GM12878 (cell line): ENCODE measurements at regions not wholly inside any gene's neighbourhood (a gene's known extent, or its start where the extent isn't known, plus 50 kb on each side); places are given as distances from the start of the nearest gene placed in this dataset.

ENCODE experiments used
- ATAC-seq: fragments of 200-7000 bp; cut with Tn5 transposase; 3 replicates; pipeline ENCODE4 v1.9.1; 2020; ENCODE audit warnings: mild to moderate bottlenecking, moderate library complexity
- BruUV-seq: library from RNA; stranded (reverse); fragments of 400-500 nt; replicated peaks from 2 replicates; lab custom pipeline; 2021; lab: Mats Ljungman, UMichigan
- CTCF ChIA-PET: fragments of 300-600 bp; sonication (Branson Sonifier 250); formaldehyde crosslinking; extraction: SDS; loops from one replicate; lab custom pipeline; 2021; ENCODE audit warnings: inconsistent platforms; lab: Yijun Ruan, JAX
- POLR2A ChIA-PET: fragments of 350-600 bp; formaldehyde crosslinking; extraction: SDS; loops from one replicate; lab custom pipeline; 2021; ENCODE audit warnings: inconsistent platforms; lab: Charles Lee
- RAD21 ChIA-PET: fragments of 300-600 bp; sonication (Branson Sonifier 250); formaldehyde crosslinking; loops from one replicate; lab custom pipeline; 2023; ENCODE audit warnings: antibody characterized with exemption; ENCODE audit not compliant: unreplicated experiment; lab: Charles Lee
- SMC1A ChIA-PET: fragments of 300-600 bp; sonication (Branson Sonifier 250); formaldehyde crosslinking; loops from one replicate; lab custom pipeline; 2023; ENCODE audit not compliant: unreplicated experiment, uncharacterized antibody; lab: Charles Lee
- DNase-seq: peaks from one replicate; pipeline ENCODE4 v3.0.0-alpha.2; 2011; ENCODE audit warnings: low read depth, low spot score
- FAIRE-seq: peaks from 3 replicates; lab custom pipeline; 2011; peaks lifted over from hg19 to GRCh38; lab: Jason Lieb, UNC
- H2AFZ ChIP-seq: 2 replicates; pipeline ENCODE4 v1.6.0; 2011; ENCODE audit warnings: low read depth, low read length, control low read depth; ENCODE audit not compliant: control insufficient read depth
- H3K27ac ChIP-seq: 2 replicates; pipeline ENCODE4 v1.5.1; 2011; ENCODE audit warnings: control low read depth; ENCODE audit not compliant: control insufficient read depth, insufficient read depth
- H3K27me3 ChIP-seq, 2 experiments: replicated peaks in 1 of 2; 2 replicates each; pipeline versions ENCODE4 v1.6.0 to v1.6.1; 2011; ENCODE audit warnings: low read length in 1 of 2; ENCODE audit not compliant: control insufficient read depth in 2 of 2, insufficient read depth in 2 of 2
- H3K36me3 ChIP-seq, 2 experiments: 2 replicates each; pipeline ENCODE4 v1.5.1; 2011; ENCODE audit warnings: low read length in 1 of 2; ENCODE audit not compliant: control insufficient read depth in 2 of 2, insufficient read depth in 2 of 2
- H3K4me1 ChIP-seq: 2 replicates; pipeline ENCODE4 v1.6.1; 2011; ENCODE audit warnings: mild to moderate bottlenecking, low read length, moderate library complexity, mixed read lengths; ENCODE audit not compliant: control insufficient read depth, insufficient read depth
- H3K4me2 ChIP-seq: 2 replicates; pipeline ENCODE4 v1.6.0; 2011; ENCODE audit warnings: control low read depth; ENCODE audit not compliant: control insufficient read depth, insufficient read depth
- H3K4me3 ChIP-seq: fragments of 200-600 bp; sonication (generic); 2 replicates; pipeline ENCODE4 v1.5.1; 2016
- H3K79me2 ChIP-seq: 2 replicates; pipeline ENCODE4 v1.6.0; 2011; ENCODE audit warnings: low read length; ENCODE audit not compliant: control insufficient read depth, insufficient read depth
- H3K9ac ChIP-seq: 2 replicates; pipeline ENCODE4 v1.8.0; 2011; ENCODE audit warnings: low read length, control low read depth, mixed read lengths; ENCODE audit not compliant: control insufficient read depth, insufficient read depth
- H3K9me3 ChIP-seq: replicated peaks from 3 replicates; pipeline ENCODE4 v1.5.1; 2011; ENCODE audit warnings: mild to moderate bottlenecking, low read length; ENCODE audit not compliant: control insufficient read depth, insufficient read depth
- H4K20me1 ChIP-seq: 2 replicates; pipeline ENCODE4 v1.6.0; 2011; ENCODE audit not compliant: control insufficient read depth, insufficient read depth
- CBFB ChIP-seq: IDR thresholded peaks from 2 replicates; pipeline ENCODE4 v1.6.1; 2016; ENCODE audit warnings: antibody characterized with exemption, low read depth
- CEBPB ChIP-seq, 2 experiments: fragments of 150-350 bp in 1 of 2; IDR thresholded peaks; 2 replicates each; pipeline ENCODE4 v1.6.1; 2012 to 2014; ENCODE audit warnings: low read depth in 2 of 2, low read length in 2 of 2, borderline replicate concordance in 1 of 2, inconsistent platforms in 1 of 2
- CHD1 ChIP-seq: IDR thresholded peaks from 2 replicates; pipeline ENCODE4 v1.6.1; 2012; ENCODE audit warnings: low read depth, low read length, improper control_type of control experiment
- DPF2 ChIP-seq: fragments of 450-650 bp; IDR thresholded peaks from 2 replicates; pipeline ENCODE4 v1.6.1; 2017; ENCODE audit warnings: mild to moderate bottlenecking
- EGR1 ChIP-seq, 2 experiments: IDR thresholded peaks; 1 replicate in 1 of 2; 2 replicates in 1 of 2; pipeline ENCODE4 v1.6.1; 2011 to 2012; ENCODE audit warnings: low read depth in 2 of 2, low read length in 2 of 2, borderline replicate concordance in 1 of 2, mild to moderate bottlenecking in 1 of 2, moderate library complexity in 1 of 2
- IKZF1 ChIP-seq: fragments of 450-650 bp; conservative IDR thresholded peaks from 2 replicates; pipeline ENCODE4 v1.6.1; 2017; ENCODE audit warnings: antibody characterized with exemption, mild to moderate bottlenecking
- KLF5 ChIP-seq: fragments of 450-650 bp; IDR thresholded peaks from 2 replicates; pipeline ENCODE4 v1.6.1; 2014; ENCODE audit warnings: mild to moderate bottlenecking; ENCODE audit not compliant: partially characterized antibody
- NBN ChIP-seq: fragments of 450-650 bp; IDR thresholded peaks from 2 replicates; pipeline ENCODE4 v1.6.1; 2016
- RBBP5 ChIP-seq: fragments of 200-600 bp; sonication (generic); conservative IDR thresholded peaks from 2 replicates; pipeline ENCODE4 v1.6.1; 2016
- SIN3A ChIP-seq: IDR thresholded peaks from 2 replicates; pipeline ENCODE4 v1.6.1; 2012; ENCODE audit warnings: low read depth, low read length, improper control_type of control experiment
- SIX5 ChIP-seq: IDR thresholded peaks from 2 replicates; pipeline ENCODE4 v1.6.1; 2011; ENCODE audit warnings: mild to moderate bottlenecking, low read depth, low read length, moderate library complexity; ENCODE audit not compliant: severe bottlenecking
- SUZ12 ChIP-seq: fragments of 200-600 bp; sonication (generic); IDR thresholded peaks from one replicate; pipeline ENCODE4 v1.6.1; 2018; ENCODE audit warnings: antibody characterized with exemption, mild to moderate bottlenecking; ENCODE audit not compliant: unreplicated experiment
- ZNF384 ChIP-seq: IDR thresholded peaks from 2 replicates; pipeline ENCODE4 v1.6.1; 2012; ENCODE audit warnings: low read depth, mild to moderate bottlenecking, low read length, improper control_type of control experiment, borderline replicate concordance
- WGBS: methylation state at CpG from one replicate; pipeline ENCODE4 v1.1.6; 2016; ENCODE audit warnings: low lambda C conversion rate; ENCODE audit not compliant: insufficient replicate concordance, insufficient coverage; ENCODE audit errors: missing lambda C conversion rate; 5-methylcytosine and 5-hydroxymethylcytosine counted together
- in situ Hi-C: fragments of 300-500 bp; cut with MboI; formaldehyde crosslinking; loops from 9 replicates; pipeline ENCODE4 v1.14.3; 2018; ENCODE audit warnings: mixed read lengths
- intact Hi-C: fragments of 100-400 bp; cut with micrococcal nuclease; formaldehyde crosslinking; loops from one replicate; pipeline ENCODE4 v1.14.2; 2022; ENCODE audit not compliant: unreplicated experiment
- TF ChIP-seq, protein P1 (sequence below): fragments of 450-650 bp; IDR thresholded peaks from 2 replicates; pipeline ENCODE4 v1.6.1; 2017; ENCODE audit warnings: mild to moderate bottlenecking
- TF ChIP-seq, protein P2 (sequence below): IDR thresholded peaks from 2 replicates; pipeline ENCODE4 v1.6.1; 2012; ENCODE audit warnings: low read depth, low read length, improper control_type of control experiment

DNA sequence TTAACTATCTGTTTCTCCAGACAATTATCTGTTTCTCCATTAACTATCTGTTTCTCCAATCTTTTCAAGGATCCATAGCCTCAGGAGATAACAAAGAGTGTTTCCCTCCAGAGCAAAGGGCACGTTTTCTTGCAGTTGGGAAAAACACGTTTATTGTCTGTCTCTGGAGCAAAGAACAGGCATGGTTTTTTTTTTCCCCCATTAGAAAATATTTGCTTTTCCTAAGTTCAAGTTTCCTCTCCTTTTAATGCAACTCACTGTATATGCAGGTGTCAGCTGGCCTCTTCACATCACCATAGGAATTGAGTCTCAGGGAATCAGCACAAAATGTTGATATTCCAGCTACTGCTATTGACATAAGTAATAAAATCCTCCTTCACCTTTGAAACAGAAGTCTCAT lies 984.4 kb downstream of the RAB28 start:
- Histone ChIP-seq H3K27me3 (no peaks in the 10 kb centered on the region), H3K27ac (no peak overlapping the region), H3K4me1 (no peaks in the 10 kb centered on the region), H3K36me3 (no peaks in the 10 kb centered on the region), H3K79me2 (no peaks in the 10 kb centered on the region), H3K4me3 (no peak overlapping the region), H4K20me1 (no peaks in the 10 kb centered on the region), H2AFZ (no peak overlapping the region), H3K9ac (no peak overlapping the region), H3K4me2 (no peak overlapping the region), H3K9me3 (no peaks in the 10 kb centered on the region)
- DNase-seq, result no peak
- in situ Hi-C loops (no loop called here), intact Hi-C loops (no loop called here)
- RAD21 ChIA-PET, result no interaction called here
- 0% methylated on average over 2 of the region's 2 CpGs for WGBS
- FAIRE-seq, result no peak
- TF ChIP-seq CHD1, result no peak
- TF ChIP-seq DPF2, result no peak
- TF ChIP-seq, protein P1, sequence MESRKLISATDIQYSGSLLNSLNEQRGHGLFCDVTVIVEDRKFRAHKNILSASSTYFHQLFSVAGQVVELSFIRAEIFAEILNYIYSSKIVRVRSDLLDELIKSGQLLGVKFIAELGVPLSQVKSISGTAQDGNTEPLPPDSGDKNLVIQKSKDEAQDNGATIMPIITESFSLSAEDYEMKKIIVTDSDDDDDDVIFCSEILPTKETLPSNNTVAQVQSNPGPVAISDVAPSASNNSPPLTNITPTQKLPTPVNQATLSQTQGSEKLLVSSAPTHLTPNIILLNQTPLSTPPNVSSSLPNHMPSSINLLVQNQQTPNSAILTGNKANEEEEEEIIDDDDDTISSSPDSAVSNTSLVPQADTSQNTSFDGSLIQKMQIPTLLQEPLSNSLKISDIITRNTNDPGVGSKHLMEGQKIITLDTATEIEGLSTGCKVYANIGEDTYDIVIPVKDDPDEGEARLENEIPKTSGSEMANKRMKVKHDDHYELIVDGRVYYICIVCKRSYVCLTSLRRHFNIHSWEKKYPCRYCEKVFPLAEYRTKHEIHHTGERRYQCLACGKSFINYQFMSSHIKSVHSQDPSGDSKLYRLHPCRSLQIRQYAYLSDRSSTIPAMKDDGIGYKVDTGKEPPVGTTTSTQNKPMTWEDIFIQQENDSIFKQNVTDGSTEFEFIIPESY, result no peak
- TF ChIP-seq IKZF1, result no peak
- no peak for TF ChIP-seq ZNF384
- no peak for TF ChIP-seq EGR1 (IDR thresholded peaks at IDR 0.05; ENCODE audit: borderline replicate concordance in 1 of 2, low read depth in 2 of 2, low read length in 2 of 2)
- no peak for TF ChIP-seq SIX5
- no peak for TF ChIP-seq SIN3A
- TF ChIP-seq CBFB, result no peak
- TF ChIP-seq SUZ12, result no peak
- no peak for TF ChIP-seq NBN
- TF ChIP-seq, protein P2, sequence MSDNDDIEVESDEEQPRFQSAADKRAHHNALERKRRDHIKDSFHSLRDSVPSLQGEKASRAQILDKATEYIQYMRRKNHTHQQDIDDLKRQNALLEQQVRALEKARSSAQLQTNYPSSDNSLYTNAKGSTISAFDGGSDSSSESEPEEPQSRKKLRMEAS, result no peak
- TF ChIP-seq RBBP5, result no peak
- TF ChIP-seq KLF5, result no peak
- no peak for TF ChIP-seq CEBPB (IDR thresholded peaks at IDR 0.05; ENCODE audit: borderline replicate concordance in 1 of 2, low read depth in 2 of 2, low read length in 2 of 2)
- SMC1A ChIA-PET, result no interaction called here
- POLR2A ChIA-PET, result no interaction called here
- CTCF ChIA-PET, result no interaction called here
- no peak for ATAC-seq
- BruUV-seq, result no TSS peak
